HG02678 (cell line): ENCODE measurements at regions not wholly inside any gene's neighbourhood (a gene's known extent, or its start where the extent isn't known, plus 50 kb on each side); places are given as distances from the start of the nearest gene placed in this dataset.
"Not testable (repeated sequence)": the region's sequence is repeated elsewhere in the genome, so short reads cannot be mapped to it uniquely, and the experiment has no call there.

Source experiments
- ATAC-seq: cut with Tn5 transposase; IDR thresholded peaks from one replicate; pipeline ENCODE4 v1.9.1; 2021; ENCODE audit warnings: mild to moderate bottlenecking, moderate library complexity; ENCODE audit not compliant: unreplicated experiment

DNA sequence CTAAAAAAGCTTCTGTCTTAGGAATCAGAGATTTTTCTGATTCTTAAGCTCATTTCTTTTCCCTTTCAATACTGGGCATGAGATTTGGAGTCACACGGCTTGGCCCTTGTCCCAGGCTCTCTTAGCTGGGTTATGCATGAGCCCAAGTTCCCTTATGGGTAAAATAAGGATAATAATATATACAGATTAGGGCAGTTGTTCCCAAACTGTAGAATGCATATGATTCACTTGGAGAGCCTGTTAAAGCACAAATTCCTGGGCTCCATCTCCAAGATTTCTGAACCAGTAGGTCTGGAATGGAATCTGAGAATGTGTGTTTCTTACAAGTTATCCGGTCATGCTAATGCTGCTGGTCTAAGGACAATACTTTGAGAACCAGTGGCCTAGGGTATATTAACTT, 154.0 kb downstream of the REEP3 start:
- no peak for ATAC-seq

DNA sequence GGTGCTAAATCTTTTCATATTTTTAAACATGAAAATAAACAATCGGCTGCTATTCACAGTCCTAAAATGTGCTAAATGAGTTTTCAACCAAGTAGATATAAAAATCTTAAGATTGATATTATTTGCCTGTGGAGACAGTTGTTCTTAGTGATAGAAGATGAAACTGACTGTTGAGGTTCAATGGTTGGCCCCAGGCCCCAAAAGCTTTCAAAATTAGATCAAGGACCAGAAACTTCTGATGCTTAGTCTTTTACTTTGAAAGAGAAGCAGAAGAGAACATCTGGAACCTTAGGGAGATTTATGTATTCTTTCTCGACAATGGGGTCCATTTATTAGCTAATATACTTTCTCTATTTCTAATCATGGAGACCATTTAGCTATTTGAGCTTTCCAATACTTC, 155.8 kb downstream of the REEP3 start:
- ATAC-seq = no peak

DNA sequence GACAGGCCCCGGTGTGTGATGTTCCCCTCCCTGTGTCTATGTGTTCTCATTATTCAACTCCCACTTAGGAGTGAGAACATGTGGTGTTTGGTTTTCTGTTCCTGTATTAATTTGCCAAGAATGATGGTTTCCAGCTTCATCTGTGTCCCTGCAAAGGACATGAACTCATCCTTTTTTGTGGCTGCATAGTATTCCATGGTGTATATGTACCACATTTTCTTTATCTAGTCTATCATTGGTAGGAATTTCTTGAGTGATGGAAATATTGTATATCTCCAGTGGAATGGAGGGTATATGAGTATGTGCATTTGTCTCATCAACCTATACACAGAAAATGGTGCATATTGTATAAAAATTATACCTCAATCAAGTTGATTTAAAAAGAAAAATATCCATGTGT, 159.3 kb downstream of the REEP3 start:
- not testable (repeated sequence) for ATAC-seq

DNA sequence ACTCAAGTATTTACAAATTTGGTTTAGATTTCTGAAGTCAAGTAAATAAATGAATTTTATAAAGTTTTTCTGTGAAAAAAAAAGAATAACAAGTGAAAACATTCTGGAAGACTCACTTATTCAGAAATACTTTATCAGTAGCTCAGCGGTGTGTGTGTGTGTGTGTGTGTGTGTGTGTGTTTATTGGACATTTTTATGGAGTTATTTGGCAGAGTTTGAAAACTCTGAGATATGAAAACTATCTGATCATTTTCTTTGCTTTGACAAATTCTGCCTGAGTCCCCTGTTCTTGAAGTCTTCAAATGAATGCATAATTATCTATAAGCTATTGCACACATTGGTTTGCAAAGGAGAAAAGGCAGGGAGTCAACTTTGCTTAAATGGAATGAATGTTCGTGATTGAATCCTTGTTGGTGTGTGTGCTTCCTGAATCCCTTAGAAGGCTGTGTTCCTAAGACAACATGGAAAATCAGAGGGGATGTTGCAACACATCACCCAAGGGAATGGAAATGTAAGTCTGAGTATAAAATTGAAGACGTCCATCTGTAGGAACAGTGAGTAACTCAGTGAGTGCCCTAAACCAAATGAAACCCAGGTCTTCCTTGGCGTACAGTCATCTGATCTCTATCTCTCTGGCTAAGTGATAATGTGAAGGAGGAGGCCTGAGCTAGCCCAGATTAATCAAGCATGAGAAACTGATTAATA, 160.9 kb downstream of the REEP3 start:
- ATAC-seq = no peak

DNA sequence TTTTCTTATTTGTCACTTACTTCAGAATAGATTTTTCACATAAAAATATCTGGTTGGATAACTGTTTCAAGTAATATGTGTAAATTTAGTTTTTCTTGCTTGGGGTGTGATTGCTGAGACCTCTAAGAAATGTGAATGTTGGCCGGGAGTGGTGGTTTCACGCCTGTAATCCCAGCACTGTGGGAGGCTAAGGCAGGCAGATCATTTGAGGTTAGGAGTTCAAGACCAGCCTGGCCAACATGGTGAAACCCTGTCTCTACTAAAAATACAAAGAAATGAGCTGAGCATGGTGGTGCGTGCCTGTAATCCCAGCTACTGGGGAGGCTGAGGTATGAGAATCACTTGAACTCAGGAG, 161.5 kb downstream of the REEP3 start:
- not testable (repeated sequence) for ATAC-seq

DNA sequence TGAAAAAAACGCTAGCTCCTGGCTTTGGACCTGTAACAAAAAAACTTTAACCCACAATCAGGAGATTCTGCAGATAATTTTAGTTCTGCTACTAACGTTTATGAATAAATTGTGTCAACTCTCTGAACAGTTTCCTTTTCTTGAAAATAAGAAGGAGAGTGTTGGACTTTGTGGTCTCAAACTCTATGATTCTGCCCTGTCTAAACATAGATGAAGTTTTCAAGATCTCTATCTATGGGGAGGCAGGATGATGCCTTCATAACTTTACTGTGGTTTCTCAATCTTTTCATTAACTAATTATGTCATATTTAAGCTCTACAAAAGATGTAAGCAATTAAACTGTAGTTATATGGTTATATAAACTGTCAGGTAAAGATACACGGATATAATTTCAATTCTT, 162.0 kb downstream of the REEP3 start:
- no peak for ATAC-seq

DNA sequence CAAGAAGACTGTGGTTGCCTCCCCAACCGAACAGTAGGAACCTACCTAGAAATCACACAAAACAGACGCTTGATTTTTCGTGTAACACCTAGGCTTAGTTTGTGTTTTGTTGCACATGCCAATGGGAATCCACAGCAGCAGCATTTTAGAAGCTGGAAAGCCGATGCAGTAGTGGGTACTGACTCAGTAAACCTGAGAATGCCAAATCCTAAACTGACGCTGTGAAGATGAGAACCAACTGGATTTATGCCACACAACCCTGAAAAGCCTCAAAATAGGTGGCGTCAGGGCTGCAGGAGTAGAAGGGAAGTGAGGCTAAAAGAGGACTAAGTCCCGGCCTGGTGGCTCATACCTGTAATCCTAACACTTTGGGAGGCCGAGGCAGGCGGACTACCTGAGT, 162.5 kb downstream of the REEP3 start:
- no peak for ATAC-seq

DNA sequence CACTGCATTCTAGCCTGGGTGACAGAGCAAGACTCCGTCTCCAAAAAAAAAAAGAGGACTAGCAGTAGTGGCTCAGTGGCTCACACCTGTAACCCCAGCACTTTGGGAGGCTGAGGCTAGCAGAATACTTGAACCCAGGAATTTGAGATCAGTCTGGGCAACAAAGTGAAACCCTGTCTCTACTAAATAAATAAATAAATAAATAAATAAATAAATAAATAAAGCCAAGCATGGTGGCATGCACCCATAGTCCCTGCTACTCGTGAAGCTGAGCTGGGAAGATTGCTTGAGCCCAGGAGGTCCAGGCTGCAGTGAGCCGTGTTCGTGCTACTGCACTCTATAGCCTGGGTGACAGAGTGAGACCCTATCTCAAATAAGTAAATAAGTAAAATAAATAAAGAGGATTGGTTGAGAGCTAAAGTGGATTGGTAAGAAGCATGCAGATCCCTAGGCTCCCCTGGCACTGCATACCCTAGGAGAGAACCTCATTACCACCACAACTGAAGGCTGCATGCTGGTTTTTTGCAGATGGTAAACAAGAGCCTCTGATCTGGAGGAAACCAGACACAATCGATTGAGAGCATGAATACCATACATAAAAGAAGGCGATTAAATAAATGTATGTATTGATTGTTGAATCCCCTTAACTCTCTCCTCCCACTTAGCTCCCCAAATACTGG, 163.2 kb downstream of the REEP3 start:
- ATAC-seq = no peak

DNA sequence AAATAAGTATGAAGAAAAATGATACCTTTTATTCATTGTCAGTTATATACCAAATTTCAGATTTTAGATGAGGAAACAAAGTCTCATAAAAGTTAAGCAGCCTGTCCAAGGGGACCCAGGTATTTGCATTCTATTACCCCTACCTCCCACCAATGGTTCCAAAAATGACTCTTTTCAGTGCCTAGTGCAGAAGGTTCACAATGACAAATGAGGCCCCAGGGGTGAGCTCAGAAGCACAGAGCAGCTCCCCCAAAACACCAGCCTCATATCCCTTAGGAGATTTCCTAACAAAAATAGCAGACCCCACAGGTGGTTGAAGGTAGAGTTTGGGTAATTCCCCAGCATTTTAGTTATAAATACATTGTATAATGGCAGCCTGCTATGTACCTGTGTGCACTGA, 168.6 kb downstream of the REEP3 start:
- ATAC-seq = no peak

DNA sequence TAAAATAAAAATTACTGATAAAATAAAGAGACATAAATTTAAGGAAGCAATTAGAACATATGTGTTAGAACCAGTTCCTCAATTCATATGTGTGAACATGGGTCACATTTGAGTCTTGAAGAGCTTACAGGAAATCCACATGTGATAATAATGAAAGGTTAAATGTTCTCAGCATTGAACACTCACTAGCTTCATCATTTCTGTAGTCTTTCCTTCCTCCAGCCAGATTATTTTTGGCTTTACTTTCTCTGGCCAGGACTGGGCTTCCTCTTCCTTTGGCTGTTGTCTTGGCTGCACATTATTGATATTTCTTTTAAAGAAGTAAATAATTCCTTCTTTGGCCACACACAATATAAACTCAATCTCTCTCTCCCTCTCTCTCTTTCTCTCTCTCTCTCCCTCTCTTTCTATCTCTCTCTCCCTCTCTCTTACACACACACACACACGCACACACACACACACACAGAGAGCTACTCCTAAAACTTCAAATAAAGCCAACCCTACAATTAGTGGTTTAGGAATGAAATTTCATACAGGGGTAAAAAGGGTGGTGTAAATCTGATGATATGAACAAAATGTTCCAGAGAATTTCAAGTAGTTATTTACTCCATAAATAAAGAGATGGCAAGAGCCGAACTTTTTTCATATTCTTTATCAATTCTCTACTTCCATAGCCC, 171.2 kb downstream of the REEP3 start:
- no peak for ATAC-seq

DNA sequence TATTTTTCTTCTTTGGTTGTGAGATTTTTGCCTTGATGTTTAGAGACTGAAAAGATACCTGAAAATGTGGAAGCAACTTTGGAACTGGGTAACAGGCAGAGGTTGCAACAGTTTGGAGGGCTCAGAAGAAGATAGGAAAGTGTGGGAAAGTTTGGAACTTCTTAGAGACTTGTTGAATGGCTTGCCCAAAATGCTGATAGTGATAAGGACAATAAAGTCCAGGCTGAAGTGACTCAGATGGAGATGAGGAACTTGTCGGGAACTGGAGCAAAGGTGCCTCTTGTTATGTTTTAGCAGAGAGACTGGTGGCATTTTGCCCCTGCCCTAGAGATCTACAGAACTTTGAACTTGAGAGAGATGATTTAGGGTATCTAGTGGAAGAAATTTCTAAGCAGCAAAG, 171.8 kb downstream of the REEP3 start:
- not testable (repeated sequence) for ATAC-seq

DNA sequence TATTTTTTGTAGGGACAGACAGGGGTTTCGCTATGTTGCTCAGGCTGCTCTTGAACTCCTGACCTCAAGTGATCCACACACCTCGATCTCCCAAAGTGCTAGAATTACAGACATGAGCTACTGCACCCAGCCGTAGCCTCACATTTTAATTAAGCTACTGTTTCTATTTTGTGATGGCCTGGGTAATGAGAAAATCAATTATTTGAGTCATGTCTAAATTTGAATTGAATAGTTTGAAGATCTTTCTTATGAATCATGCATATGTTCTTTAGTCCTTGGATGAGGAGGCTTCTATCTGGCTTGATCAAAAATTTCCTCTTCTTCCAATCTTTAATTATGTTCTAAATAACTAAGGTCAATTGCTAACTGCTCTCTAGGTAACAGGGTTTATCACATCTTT, 175.0 kb downstream of the REEP3 start:
- ATAC-seq = no peak

DNA sequence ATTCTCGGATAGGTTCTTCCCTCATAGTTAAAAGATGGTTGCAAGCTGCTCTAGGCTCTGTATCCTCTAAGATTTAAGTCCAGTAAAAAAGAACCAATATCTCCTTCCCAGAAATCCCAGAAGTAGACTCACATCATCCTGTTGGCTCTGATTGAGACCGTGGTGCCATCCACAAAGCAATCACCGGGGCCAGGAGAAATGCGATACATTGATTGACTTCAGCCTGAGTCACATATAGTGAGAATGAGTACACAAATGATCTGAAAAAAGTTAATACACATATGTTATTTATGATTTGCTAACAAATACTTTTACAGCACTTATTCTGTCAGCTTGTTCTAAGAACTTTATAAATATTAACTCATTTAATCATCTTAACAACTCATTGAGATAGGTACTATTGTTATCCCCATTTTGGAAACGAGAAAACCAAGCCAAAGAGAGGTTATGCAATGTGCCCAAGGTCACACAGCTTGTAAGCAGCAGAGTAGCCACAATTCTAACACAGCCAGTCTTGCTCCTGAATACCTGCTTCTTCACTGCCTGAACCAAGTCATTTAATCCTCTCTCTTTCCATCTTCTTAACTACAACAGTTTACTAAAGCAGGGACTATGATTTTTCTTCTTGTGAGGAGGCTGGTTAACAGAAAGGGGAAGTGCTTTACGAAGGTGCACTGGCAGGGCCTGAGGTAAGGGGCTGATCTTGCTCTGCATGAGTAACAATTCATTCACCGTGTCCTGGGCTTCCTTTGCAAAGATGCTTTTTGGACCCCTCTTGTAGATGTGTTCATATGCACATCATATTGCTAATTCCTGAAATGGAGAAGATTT, 177.0 kb downstream of the REEP3 start:
- peak; percentile 71 for ATAC-seq

DNA sequence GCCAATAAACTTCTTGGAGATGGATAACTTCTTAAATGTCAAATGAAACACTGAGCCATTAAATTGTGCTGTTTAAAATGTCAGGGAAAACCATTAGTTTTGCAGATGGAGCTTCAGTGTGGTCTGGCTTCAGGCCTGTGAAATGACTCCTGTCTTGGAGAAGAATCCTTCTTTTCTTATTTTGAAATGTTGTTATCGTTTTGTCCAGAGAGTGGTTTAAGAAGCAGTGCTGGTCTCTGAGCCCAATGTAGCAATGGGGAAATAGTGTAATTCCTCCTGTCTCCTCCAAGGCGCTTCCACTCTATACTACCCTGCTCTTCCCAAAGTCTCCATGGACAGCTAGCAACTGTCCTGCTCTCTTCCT, 177.6 kb downstream of the REEP3 start:
- ATAC-seq = no peak

DNA sequence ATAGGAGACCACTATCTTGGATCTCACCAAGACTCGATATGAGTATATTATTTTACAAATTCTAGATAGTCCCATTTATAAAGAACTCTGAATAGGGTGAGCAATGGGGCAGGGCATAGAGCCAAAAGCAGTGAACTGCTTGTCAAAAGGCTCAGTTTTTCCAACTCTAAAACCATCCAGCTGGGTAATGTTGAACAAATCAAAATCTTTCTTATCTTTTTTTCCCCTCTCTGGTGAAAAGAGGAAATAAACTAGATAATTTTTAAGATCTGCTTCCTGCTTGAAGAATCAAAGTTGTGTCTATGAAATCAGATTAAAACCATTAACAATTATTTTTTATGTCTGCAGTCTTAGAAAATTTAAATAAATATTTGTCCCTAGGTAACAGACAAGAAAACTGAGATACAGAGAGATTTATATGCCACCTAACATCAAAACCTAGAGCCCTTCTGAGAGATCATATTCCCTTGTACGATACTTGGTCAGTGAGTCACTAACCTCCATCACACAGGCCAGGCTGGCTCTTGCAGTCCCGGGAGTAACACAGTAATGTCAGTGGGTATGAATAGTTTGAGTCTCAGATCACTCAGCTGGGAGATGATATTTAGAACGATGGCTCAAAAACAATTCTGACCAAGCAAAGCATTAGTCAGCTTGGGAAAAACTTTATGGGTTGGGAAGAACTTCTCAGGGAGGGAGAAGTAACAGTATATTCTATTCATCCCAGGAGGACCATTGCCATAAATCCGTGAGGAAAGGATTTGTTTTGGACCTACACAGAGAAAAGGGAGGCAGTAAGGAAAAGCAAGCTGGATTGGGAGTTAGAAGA, 178.8 kb downstream of the REEP3 start:
- no peak for ATAC-seq

DNA sequence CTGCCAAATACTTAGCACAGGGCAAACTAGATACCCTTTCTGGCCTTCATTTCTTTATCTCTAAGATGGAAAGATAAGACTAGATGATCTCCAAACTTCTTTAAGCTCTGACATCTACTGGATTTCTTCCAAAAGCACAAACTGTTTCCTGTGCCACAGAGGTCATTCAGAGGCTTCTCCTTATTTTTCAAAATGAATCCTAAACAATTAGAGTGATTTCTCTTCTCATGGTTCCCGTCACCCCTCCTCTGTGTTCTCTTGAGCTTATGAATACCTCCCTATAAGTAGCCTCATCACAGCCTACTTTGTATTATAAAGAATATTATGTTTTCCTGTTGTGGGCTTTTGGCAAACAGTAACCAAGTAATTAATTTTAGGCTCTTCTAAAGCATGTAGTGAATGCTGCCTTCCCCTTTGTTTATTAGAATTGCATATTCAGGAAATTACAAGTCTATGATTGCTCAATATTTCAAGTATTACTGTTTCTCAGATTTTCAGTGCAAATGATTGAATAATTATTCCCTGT, 179.5 kb downstream of the REEP3 start:
- no peak for ATAC-seq

DNA sequence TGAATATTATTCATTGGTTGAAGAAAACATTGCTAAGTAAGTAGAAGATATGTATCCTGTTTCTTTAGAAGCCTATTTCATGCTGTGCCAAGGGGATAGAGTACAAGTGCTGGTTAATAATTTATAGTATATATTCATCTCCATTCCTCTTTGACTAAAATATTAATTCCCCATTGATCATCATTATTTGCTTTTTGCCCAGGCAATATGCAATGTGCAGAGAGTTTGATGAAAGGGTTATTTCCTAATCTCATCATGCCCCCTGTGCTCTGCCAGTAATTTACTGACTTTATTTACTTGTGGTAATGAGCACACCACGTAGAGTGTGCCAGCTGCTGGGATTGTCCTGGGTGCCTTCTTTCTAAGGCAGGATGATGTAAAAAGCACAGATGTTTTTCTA, 180.9 kb downstream of the REEP3 start:
- ATAC-seq = no peak

DNA sequence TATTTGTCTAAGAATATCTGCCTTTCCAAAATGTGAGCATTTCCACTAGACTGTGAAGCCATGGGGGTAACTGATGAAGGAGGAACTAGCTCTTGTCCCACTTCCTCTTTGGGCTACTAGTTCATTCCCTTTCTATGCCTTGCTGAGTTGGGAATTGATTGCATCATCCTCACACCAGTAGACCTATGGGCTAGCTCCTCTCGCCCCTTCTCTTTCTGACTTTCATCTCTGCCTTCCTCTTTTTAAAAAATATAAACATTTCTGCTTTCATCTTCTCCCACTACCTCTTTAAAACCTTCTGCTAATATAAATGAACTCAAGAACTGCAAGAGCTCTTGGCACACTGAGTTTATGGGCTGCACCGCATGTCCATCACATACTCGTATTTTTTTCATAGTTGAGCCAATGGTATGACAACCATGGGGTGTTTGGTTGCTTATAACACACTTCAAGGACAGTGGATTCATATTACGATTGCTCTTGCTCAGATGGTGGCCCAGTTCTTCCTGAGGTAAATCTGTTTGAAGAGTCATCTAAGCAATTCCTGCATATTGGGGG, 182.0 kb downstream of the REEP3 start:
- ATAC-seq = no peak

DNA sequence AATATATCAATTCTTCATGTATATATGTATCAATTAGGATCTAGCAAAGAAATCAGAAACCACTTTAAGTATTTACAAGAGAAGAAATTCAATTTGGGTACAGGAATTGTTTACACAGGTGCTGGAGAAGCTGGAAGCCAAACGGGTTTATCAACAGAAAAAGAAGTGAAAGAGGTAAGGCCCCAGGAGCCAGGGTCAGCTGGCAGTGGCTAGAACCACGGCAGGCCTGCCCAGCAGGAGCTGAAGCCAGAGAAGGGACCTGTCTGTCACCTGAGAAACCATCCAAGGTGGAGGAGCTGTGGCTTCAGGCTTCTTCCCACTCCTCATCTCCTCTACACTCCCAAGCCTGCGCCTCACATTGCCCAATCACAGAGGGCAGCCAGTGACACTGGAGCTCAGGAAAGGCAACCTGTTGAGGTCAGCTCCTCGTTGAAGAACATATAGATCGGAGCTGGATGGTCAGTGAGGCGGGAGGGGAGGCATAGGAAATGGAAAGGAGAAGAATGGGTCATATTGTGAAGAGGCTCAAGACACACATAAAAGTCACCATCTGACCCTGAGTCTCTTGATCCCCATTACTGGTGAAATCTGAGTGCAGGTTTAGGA, 182.6 kb downstream of the REEP3 start:
- no peak for ATAC-seq
